Trophoblast cell (in vitro differentiated cells and primary cell): ENCODE measurements at regions not wholly inside any gene's neighbourhood (a gene's known extent, or its start where the extent isn't known, plus 50 kb on each side); places are given as distances from the start of the nearest gene placed in this dataset.

ENCODE experiments used
- DNase-seq, 2 donors: peaks; one replicate each; pipeline ENCODE4 v3.0.0-alpha.2; 2016
- H2AFZ ChIP-seq: 2 replicates; pipeline ENCODE4 v1.6.1; 2013; ENCODE audit warnings: low read length, moderate library complexity, mild to moderate bottlenecking; ENCODE audit not compliant: insufficient read depth, poor library complexity
- H2AK5ac ChIP-seq: 2 replicates; pipeline ENCODE4 v1.6.1; 2013; ENCODE audit warnings: mild to moderate bottlenecking, low read length
- H2BK120ac ChIP-seq: 2 replicates; pipeline ENCODE4 v1.6.1; 2013; ENCODE audit warnings: low read length, mild to moderate bottlenecking, moderate library complexity; ENCODE audit not compliant: insufficient read depth, poor library complexity
- H2BK12ac ChIP-seq: 2 replicates; pipeline ENCODE4 v1.6.1; 2013; ENCODE audit warnings: mild to moderate bottlenecking, low read length, moderate library complexity
- H2BK5ac ChIP-seq: 2 replicates; pipeline ENCODE4 v1.6.1; 2013; ENCODE audit warnings: low read length, low read depth, moderate library complexity, mild to moderate bottlenecking; ENCODE audit not compliant: poor library complexity
- H3K14ac ChIP-seq: 2 replicates; pipeline ENCODE4 v1.6.1; 2013; ENCODE audit warnings: mild to moderate bottlenecking, low read length
- H3K18ac ChIP-seq: 2 replicates; pipeline ENCODE4 v1.6.1; 2013; ENCODE audit warnings: mild to moderate bottlenecking, low read length
- H3K23ac ChIP-seq: 2 replicates; pipeline ENCODE4 v1.6.1; 2013; ENCODE audit warnings: low read length
- H3K27ac ChIP-seq: 2 replicates; pipeline ENCODE4 v1.5.1; 2013; ENCODE audit warnings: low read depth, mild to moderate bottlenecking, inconsistent platforms, low read length, moderate library complexity
- H3K27me3 ChIP-seq: 2 replicates; pipeline ENCODE4 v1.6.1; 2013; ENCODE audit warnings: inconsistent platforms, mild to moderate bottlenecking, low read length, moderate library complexity; ENCODE audit not compliant: insufficient read depth
- H3K36me3 ChIP-seq, 2 experiments: 1 replicate in 1 of 2; 2 replicates in 1 of 2; pipeline ENCODE4 v1.6.1; 2013; ENCODE audit warnings: low read length in 2 of 2, mild to moderate bottlenecking in 2 of 2, moderate library complexity in 1 of 2; ENCODE audit not compliant: insufficient read depth in 2 of 2, control insufficient read depth in 1 of 2
- H3K4ac ChIP-seq: 2 replicates; pipeline ENCODE4 v1.6.1; 2013; ENCODE audit warnings: low read depth, mild to moderate bottlenecking, low read length, moderate library complexity
- H3K4me1 ChIP-seq, 2 experiments: 1 replicate in 1 of 2; 2 replicates in 1 of 2; pipeline ENCODE4 v1.6.1; 2013; ENCODE audit warnings: low read length in 2 of 2, mild to moderate bottlenecking in 2 of 2, moderate library complexity in 1 of 2; ENCODE audit not compliant: insufficient read depth in 2 of 2, control insufficient read depth in 1 of 2
- H3K4me2 ChIP-seq: 2 replicates; pipeline ENCODE4 v1.6.1; 2013; ENCODE audit warnings: inconsistent platforms, mild to moderate bottlenecking, low read length, moderate library complexity
- H3K4me3 ChIP-seq: 2 replicates; pipeline ENCODE4 v1.5.1; 2013; ENCODE audit warnings: mild to moderate bottlenecking, low read depth, low read length, inconsistent platforms
- H3K79me1 ChIP-seq: one replicate; pipeline ENCODE4 v1.6.1; 2013; ENCODE audit warnings: low read length
- H3K79me2 ChIP-seq: 2 replicates; pipeline ENCODE4 v1.6.1; 2013; ENCODE audit warnings: low read length, mild to moderate bottlenecking; ENCODE audit not compliant: control insufficient read depth, insufficient read depth, poor library complexity
- H3K9ac ChIP-seq: 2 replicates; pipeline ENCODE4 v1.6.1; 2013; ENCODE audit warnings: mild to moderate bottlenecking, low read length
- H3K9me3 ChIP-seq: 2 replicates; pipeline ENCODE4 v1.6.1; 2013; ENCODE audit warnings: low read depth, mild to moderate bottlenecking, control low read depth, inconsistent platforms, low read length; ENCODE audit not compliant: insufficient read depth
- H4K12ac ChIP-seq: 2 replicates; pipeline ENCODE4 v1.6.1; 2013; ENCODE audit warnings: low read depth, mild to moderate bottlenecking, low read length, moderate library complexity
- H4K8ac ChIP-seq: 2 replicates; pipeline ENCODE4 v1.6.1; 2013; ENCODE audit warnings: low read depth, mild to moderate bottlenecking, low read length, moderate library complexity
- H4K91ac ChIP-seq: one replicate; pipeline ENCODE4 v1.6.1; 2013; ENCODE audit warnings: low read depth, mild to moderate bottlenecking, low read length, moderate library complexity
- WGBS: extraction: QIAGEN DNeasy Blood & Tissue Kit; methylation state at CpG from one replicate; pipeline ENCODE4 v1.1.7; 2013; ENCODE audit warnings: missing lambda C conversion rate; ENCODE audit not compliant: insufficient read length, insufficient coverage; ENCODE audit errors: extremely low coverage; 5-methylcytosine and 5-hydroxymethylcytosine counted together

- Histone ChIP-seq H2BK12ac (no peak overlapping the region), H3K14ac (no peak overlapping the region), H3K27ac (no peak overlapping the region), H2AFZ (no peak overlapping the region), H3K4me3 (no peak overlapping the region), H3K79me1 (no peaks in the 10 kb centered on the region), H3K4me2 (no peak overlapping the region), H3K4ac (no peak overlapping the region), H3K9me3 (peaks cover 2% of the 10 kb centered on the region), H4K91ac (no peak overlapping the region), H2BK5ac (no peak overlapping the region), H3K79me2 (no peaks in the 10 kb centered on the region), H2AK5ac (no peak overlapping the region), H3K23ac (peak overlapping the region; percentile 6), H3K18ac (no peak overlapping the region), H4K12ac (no peak overlapping the region), H2BK120ac (no peak overlapping the region), H3K36me3 (no peaks in the 10 kb centered on the region), H4K8ac (no peak overlapping the region), H3K4me1 (no peaks in the 10 kb centered on the region), H3K27me3 (peaks cover 7% of the 10 kb centered on the region), H3K9ac (no peak overlapping the region)
- no CpG with 5 or more reads among the region's 13 CpGs for WGBS
- peak; percentile 58 to 86 for DNase-seq
Measured at GRCh38 chr11:69888483-69889181, 69.4 kb upstream of the FGF3 start.

GRCh38 chr11:69889400-69890318 is 70.4 kb upstream of the FGF3 start:
- Histone ChIP-seq H2BK12ac (no peak overlapping the region), H3K4me2 (no peak overlapping the region), H3K4me3 (no peak overlapping the region), H3K27me3 (peaks cover 7% of the 10 kb centered on the region), H3K23ac (no peak overlapping the region), H3K79me2 (no peaks in the 10 kb centered on the region), H3K18ac (no peak overlapping the region), H2AK5ac (no peak overlapping the region), H3K4ac (no peak overlapping the region), H3K9ac (no peak overlapping the region), H3K9me3 (peaks cover 3% of the 10 kb centered on the region), H3K36me3 (no peaks in the 10 kb centered on the region), H2AFZ (no peak overlapping the region), H4K8ac (no peak overlapping the region), H3K27ac (no peak overlapping the region), H3K79me1 (no peaks in the 10 kb centered on the region), H2BK120ac (no peak overlapping the region), H4K91ac (no peak overlapping the region), H3K14ac (no peak overlapping the region), H4K12ac (no peak overlapping the region), H3K4me1 (peaks cover 5 to 6% of the 10 kb centered on the region in 2 experiments), H2BK5ac (no peak overlapping the region)
- WGBS: no CpG with 5 or more reads among the region's 27 CpGs
- no peak for DNase-seq

- WGBS: no CpG with 5 or more reads among the region's 6 CpGs
- no peak overlapping the region for H4K12ac ChIP-seq
- no peak overlapping the region for H4K91ac ChIP-seq
- peaks cover 2% of the 10 kb centered on the region for H3K79me1 ChIP-seq
- no peak overlapping the region for H3K23ac ChIP-seq
- no peak overlapping the region for H2BK120ac ChIP-seq
- H2AFZ ChIP-seq: no peak overlapping the region
- H3K4me1 ChIP-seq: peaks cover 5 to 10% of the 10 kb centered on the region in 2 experiments
- no peak overlapping the region for H2AK5ac ChIP-seq
- H2BK12ac ChIP-seq: no peak overlapping the region
- H2BK5ac ChIP-seq: no peak overlapping the region
- H3K4me2 ChIP-seq: no peak overlapping the region
- H3K79me2 ChIP-seq: no peaks in the 10 kb centered on the region
- H3K27ac ChIP-seq: no peak overlapping the region
- H3K4me3 ChIP-seq: no peak overlapping the region
- no peak for DNase-seq
- no peak overlapping the region for H3K9ac ChIP-seq
- peaks cover 3% of the 10 kb centered on the region for H3K9me3 ChIP-seq
- no peak overlapping the region for H3K18ac ChIP-seq
- no peak overlapping the region for H3K4ac ChIP-seq
- H3K36me3 ChIP-seq: no peaks in the 10 kb centered on the region
- no peak overlapping the region for H4K8ac ChIP-seq
- H3K27me3 ChIP-seq: peaks cover 7% of the 10 kb centered on the region
- H3K14ac ChIP-seq: no peak overlapping the region
Measured at GRCh38 chr11:69890476-69890875, 71.3 kb upstream of the FGF3 start.

GRCh38 chr11:69891421-69892236 is 72.4 kb upstream of the FGF3 start:
- WGBS: no CpG with 5 or more reads among the region's 46 CpGs
- Histone ChIP-seq H3K79me1 (peaks cover 2% of the 10 kb centered on the region), H4K12ac (no peak overlapping the region), H3K9me3 (peaks cover 3% of the 10 kb centered on the region), H3K36me3 (no peaks in the 10 kb centered on the region), H4K91ac (no peak overlapping the region), H3K18ac (no peak overlapping the region), H2BK120ac (no peak overlapping the region), H3K27me3 (peaks cover 7% of the 10 kb centered on the region), H3K23ac (no peak overlapping the region), H3K14ac (no peak overlapping the region), H3K79me2 (no peaks in the 10 kb centered on the region), H4K8ac (no peak overlapping the region), H3K4me1 (peaks cover 5 to 10% of the 10 kb centered on the region in 2 experiments), H3K27ac (no peak overlapping the region), H2BK5ac (no peak overlapping the region), H2AFZ (no peak overlapping the region), H3K4me3 (no peak overlapping the region), H2BK12ac (no peak overlapping the region), H3K9ac (no peak overlapping the region), H3K4ac (no peak overlapping the region), H2AK5ac (no peak overlapping the region), H3K4me2 (no peak overlapping the region)
- peak in 1 of 2 donors; percentile 12 for DNase-seq
